ENCODE measurements at regions not wholly inside any gene's neighbourhood (a gene's known extent, or its start where the extent isn't known, plus 50 kb on each side); places are given as distances from the start of the nearest gene placed in this dataset.
A peak's percentile ranks its signal among the peaks of the same experiment; 100 is the strongest.

- H3K27ac Mint-ChIP-seq: no peak overlapping the region
- H3K27me3 Mint-ChIP-seq: no peaks in the 10 kb centered on the region
- H3K4me1 Mint-ChIP-seq: peaks cover 2 to 8% (median 4%) of the 10 kb centered on the region in 3 donors
- no peaks in the 10 kb centered on the region for H3K9me3 Mint-ChIP-seq
- no peak overlapping the region for H3K4me3 Mint-ChIP-seq
- peaks cover 24% of the 10 kb centered on the region for H3K36me3 Mint-ChIP-seq
Observed at GRCh38 chr5:94045839-94046782, 304.7 kb upstream of the POU5F2 start.

- H3K27ac Mint-ChIP-seq: no peak overlapping the region
- H3K27me3 Mint-ChIP-seq: no peaks in the 10 kb centered on the region
- no peaks in the 10 kb centered on the region for H3K9me3 Mint-ChIP-seq
- peaks cover 2 to 6% (median 4%) of the 10 kb centered on the region in 3 donors for H3K4me1 Mint-ChIP-seq
- H3K4me3 Mint-ChIP-seq: no peak overlapping the region
- peaks cover 21% of the 10 kb centered on the region for H3K36me3 Mint-ChIP-seq
Observed at GRCh38 chr5:94043311-94043710, 301.9 kb upstream of the POU5F2 start.

- H3K9me3 Mint-ChIP-seq: no peaks in the 10 kb centered on the region
- no peak overlapping the region for H3K4me3 Mint-ChIP-seq
- H3K27me3 Mint-ChIP-seq: no peaks in the 10 kb centered on the region
- peaks cover 0 to 4% (median 3%) of the 10 kb centered on the region in 3 donors for H3K4me1 Mint-ChIP-seq
- no peak overlapping the region for H3K27ac Mint-ChIP-seq
- peaks cover 15% of the 10 kb centered on the region for H3K36me3 Mint-ChIP-seq
Observed at GRCh38 chr5:94040591-94041148, 299.3 kb upstream of the POU5F2 start.

DNA sequence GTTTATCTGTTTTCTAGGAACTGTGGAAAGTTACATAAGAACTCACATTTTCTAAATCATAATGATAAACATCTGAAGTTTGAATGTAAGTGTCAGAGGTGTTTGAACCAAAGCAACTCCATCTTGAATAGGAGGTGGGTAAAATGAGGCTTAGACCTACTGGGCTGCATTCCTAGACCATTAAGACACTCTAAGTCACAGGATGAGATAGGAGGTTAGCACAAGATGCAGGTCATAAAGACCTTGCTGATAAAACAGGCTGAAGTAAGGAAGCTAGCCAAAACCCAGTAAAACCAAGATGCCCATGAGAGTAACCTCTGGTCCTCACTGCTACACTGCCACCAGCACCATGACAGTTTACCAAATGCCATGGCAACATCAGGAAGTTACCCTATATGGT lies 297.7 kb upstream of the POU5F2 start:
- H3K4me1 Mint-ChIP-seq: peaks cover 0 to 3% (median 2%) of the 10 kb centered on the region in 3 donors
- peaks cover 12% of the 10 kb centered on the region for H3K36me3 Mint-ChIP-seq
- H3K27me3 Mint-ChIP-seq: no peaks in the 10 kb centered on the region
- peak overlapping the region in 1 of 3 donors; percentile 63 for H3K27ac Mint-ChIP-seq
- H3K4me3 Mint-ChIP-seq: no peak overlapping the region
- H3K9me3 Mint-ChIP-seq: peaks cover 0 to 2% (median 0%) of the 10 kb centered on the region in 3 donors

DNA sequence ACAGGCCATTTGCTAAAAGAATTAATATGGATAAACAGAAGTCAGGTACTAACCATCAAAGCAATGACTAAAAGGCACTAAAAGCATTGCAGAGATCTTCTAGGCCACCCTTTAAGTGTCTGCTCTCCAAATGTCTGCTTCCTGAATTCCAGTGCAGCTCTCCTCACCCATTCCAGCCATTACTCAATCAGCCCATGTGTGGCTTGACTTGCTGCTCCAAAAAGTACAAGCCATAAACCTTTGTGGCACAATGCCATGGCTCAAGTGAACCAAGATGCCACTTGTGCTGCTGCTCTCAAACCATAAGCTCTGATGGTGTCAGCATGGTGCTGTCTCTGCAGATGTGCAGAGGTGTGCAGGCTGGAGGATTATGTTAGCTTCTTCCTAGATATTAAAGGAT lies 290.2 kb upstream of the POU5F2 start:
- Mint-ChIP-seq H3K4me3 (no peak overlapping the region), H3K27me3 (no peaks in the 10 kb centered on the region), H3K4me1 (no peaks in the 10 kb centered on the region), H3K36me3 (peaks cover 25% of the 10 kb centered on the region), H3K27ac (no peak overlapping the region), H3K9me3 (peaks cover 0 to 2% (median 0%) of the 10 kb centered on the region in 3 donors)

DNA sequence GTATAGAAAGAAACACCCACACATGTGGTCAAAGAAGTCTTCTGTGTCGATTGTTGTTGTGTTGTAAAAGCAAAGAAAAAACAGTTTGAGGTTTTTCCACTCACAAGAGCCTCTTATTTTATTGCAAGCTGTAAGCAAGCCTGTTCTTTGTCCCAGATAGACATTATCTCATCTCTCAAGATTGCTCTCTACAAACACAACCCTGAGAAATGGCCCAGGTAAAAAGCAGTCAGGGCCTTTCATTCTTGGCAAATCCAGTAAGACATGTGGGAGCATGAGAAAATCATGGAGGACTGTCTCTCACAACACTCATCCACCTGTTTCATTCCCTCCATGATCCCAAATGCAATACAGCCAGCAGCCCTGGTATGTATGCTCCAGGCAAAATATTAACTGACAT lies 286.6 kb upstream of the POU5F2 start:
- Mint-ChIP-seq H3K36me3 (peaks cover 25% of the 10 kb centered on the region), H3K27me3 (no peaks in the 10 kb centered on the region), H3K9me3 (no peaks in the 10 kb centered on the region), H3K27ac (no peak overlapping the region), H3K4me3 (no peak overlapping the region), H3K4me1 (peaks cover 13 to 15% (median 13%) of the 10 kb centered on the region in 3 donors)

DNA sequence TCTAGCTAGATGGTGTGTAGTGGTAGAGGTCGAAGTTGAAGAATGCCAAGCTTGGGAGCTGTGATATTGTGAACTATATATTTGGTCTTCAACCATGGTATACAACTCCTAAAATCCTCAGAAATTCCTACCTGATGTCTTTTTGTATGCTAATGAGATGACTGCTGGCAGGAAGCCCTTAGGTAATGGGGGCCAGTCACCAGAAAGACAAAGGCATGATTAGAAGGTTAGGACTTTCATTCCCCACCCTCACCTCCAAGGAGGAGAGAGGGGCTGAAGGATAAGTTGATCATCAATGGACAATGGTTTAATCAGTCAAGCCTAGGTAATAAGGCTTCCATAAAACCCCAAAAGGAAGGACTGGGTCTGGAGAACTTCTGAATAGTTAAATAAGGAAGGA lies 285.7 kb upstream of the POU5F2 start:
- Mint-ChIP-seq H3K27ac (no peak overlapping the region), H3K4me1 (peaks cover 13 to 21% (median 14%) of the 10 kb centered on the region in 3 donors), H3K4me3 (no peak overlapping the region), H3K27me3 (no peaks in the 10 kb centered on the region), H3K9me3 (no peaks in the 10 kb centered on the region), H3K36me3 (peaks cover 21% of the 10 kb centered on the region)

DNA sequence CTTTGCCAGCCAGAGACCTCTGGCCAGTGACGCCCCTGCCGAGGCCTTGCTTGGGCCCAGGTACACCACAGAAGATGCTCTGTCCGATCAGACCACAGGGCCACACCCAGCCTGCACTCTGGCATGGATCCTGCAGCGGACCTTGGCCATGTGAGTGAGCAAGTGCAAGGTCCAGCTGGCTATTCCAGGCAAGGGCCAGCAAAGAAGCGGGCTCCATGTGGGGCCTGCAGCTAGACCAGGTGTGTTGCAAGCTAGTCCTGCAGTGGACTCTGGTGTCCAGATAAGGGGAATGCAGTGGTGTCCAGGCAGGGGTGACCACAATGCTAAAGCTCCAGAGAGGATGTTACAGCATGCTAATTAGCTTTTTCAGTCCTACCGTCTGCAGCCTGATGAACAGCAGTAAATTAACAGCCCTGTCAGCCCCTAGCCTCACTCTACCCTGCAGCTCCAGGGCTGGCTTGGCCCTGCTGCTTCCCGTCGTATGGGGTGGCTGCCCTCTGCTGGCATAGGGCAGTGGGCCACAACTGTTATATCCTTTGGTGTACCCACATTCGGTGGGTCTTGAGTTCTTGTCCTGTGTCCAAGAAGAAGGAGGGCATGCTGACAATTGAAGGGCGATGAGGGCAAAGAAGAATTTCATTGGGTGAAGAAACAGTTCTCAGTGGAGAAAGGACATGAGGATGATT lies 284.5 kb upstream of the POU5F2 start:
- peaks cover 21% of the 10 kb centered on the region for H3K36me3 Mint-ChIP-seq
- H3K27ac Mint-ChIP-seq: no peak overlapping the region
- peaks cover 13 to 21% (median 14%) of the 10 kb centered on the region in 3 donors for H3K4me1 Mint-ChIP-seq
- peaks cover 0 to 1% (median 0%) of the 10 kb centered on the region in 3 donors for H3K9me3 Mint-ChIP-seq
- H3K27me3 Mint-ChIP-seq: no peaks in the 10 kb centered on the region
- no peak overlapping the region for H3K4me3 Mint-ChIP-seq

DNA sequence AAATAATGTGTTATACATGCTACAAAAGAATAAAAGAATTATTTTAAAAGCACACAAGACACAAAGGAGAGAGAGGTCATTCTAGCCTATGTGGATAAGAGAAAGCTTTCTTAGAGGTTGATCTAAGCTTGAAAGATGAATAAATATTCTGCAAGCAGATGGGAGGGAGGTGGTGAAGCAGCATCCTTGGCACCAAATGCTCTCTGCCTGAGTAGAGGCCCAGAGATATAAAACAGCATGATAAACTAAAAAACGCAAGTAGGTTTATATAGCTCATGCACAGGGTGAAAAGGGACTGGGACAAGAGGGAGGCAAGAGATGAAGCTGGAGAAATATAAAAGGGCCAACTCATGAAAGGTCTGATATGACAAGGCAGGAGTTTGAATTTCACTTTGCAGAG lies 283.2 kb upstream of the POU5F2 start:
- Mint-ChIP-seq H3K36me3 (peaks cover 29% of the 10 kb centered on the region), H3K4me1 (peaks cover 13 to 21% (median 14%) of the 10 kb centered on the region in 3 donors), H3K27ac (no peak overlapping the region)

DNA sequence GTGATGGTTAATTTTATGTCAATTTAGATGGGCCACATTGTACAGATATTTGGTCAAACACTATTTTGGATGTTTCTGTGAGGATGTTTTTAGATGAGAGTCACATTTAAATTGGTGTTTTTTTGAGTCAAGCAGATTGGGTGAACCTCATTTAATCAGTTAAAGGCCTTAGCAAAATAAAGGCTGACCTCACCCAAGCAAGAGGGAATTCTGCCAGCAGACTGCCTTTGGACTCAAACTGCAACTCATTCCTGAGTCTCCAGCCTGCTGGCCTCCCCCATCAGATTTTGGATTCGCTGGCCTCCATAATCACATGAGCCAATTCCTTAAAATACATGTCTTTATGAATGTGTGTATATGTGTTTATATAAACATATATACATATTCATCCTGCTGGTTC lies 282.7 kb upstream of the POU5F2 start:
- Mint-ChIP-seq H3K9me3 (peaks cover 3 to 10% (median 7%) of the 10 kb centered on the region in 3 donors), H3K27me3 (no peaks in the 10 kb centered on the region), H3K4me1 (peaks cover 13 to 21% (median 14%) of the 10 kb centered on the region in 3 donors), H3K36me3 (peaks cover 32% of the 10 kb centered on the region), H3K27ac (no peak overlapping the region), H3K4me3 (no peak overlapping the region)

More for the DNA sequence above, 283.2 kb upstream of the POU5F2 start:
- peaks cover 0 to 7% (median 6%) of the 10 kb centered on the region in 3 donors for H3K9me3 Mint-ChIP-seq
- no peak overlapping the region for H3K4me3 Mint-ChIP-seq
- H3K27me3 Mint-ChIP-seq: no peaks in the 10 kb centered on the region

DNA sequence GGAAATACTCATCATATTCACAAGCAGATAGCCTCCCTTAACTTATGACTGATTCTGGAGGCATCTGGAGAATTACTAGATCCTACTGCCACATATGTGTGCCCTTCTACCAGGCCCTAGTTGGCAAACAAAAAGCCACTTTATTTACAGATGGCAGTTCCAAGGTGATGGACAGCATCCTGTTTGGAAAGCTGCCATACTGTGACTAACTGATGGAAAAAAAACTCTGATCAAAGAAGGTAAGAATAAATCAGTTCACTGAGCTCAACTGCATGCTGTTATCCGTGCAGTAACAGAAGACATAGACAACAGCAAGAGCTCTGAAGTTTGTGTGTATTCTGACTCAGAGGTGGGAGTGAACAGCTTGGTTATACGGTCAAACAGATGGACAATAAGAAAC lies 279.8 kb upstream of the POU5F2 start:
- Mint-ChIP-seq H3K4me1 (peaks cover 13 to 21% (median 18%) of the 10 kb centered on the region in 3 donors), H3K27ac (no peak overlapping the region), H3K36me3 (peaks cover 54% of the 10 kb centered on the region), H3K9me3 (peaks cover 7 to 28% (median 13%) of the 10 kb centered on the region in 3 donors), H3K4me3 (no peak overlapping the region), H3K27me3 (no peaks in the 10 kb centered on the region)

DNA sequence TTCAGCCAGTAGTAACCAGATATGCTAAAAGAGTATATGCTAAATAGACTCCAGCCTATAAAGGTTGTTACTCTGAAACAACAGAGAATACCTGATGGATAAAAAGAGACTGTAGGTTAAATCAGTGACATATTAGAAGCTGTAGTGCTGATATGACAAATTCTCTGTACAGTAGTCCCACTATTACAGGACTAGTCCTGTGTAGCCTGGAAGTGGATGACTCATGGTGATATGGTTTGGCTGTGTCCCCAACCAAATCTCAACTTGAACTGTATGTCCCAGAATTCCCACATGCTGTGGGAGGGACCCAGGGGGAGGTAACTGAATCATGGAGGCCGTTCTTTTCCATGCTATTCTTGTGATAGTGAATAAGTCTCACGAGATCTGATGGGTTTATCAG lies 276.2 kb upstream of the POU5F2 start:
- Mint-ChIP-seq H3K27me3 (no peaks in the 10 kb centered on the region), H3K4me1 (peaks cover 0 to 4% (median 2%) of the 10 kb centered on the region in 3 donors), H3K27ac (no peak overlapping the region), H3K36me3 (peaks cover 62% of the 10 kb centered on the region), H3K4me3 (no peak overlapping the region), H3K9me3 (peaks cover 9 to 44% (median 18%) of the 10 kb centered on the region in 3 donors)

DNA sequence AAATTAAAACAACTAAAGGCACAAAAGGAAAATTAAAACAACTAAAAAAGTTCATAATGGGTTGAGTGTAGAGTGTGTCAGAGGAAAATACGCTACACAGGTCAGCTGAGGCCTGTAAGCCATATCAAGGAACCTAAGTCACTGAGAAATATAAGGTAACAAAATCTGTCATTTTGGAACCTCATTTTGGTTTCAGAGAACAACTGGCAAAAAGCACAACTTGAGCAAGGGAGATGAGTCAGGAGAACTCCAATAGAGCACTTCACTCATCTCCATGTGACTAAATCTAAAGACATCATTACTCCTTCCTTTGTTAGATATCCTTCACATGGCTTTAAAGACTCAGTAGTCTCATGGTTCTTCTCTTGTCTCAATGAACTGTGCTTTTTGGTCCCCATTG lies 269.4 kb upstream of the POU5F2 start:
- Mint-ChIP-seq H3K9me3 (peaks cover 3 to 14% (median 5%) of the 10 kb centered on the region in 3 donors), H3K27ac (no peak overlapping the region), H3K36me3 (peaks cover 29% of the 10 kb centered on the region), H3K4me1 (no peaks in the 10 kb centered on the region), H3K4me3 (no peak overlapping the region), H3K27me3 (no peaks in the 10 kb centered on the region)

- Mint-ChIP-seq H3K9me3 (no peaks in the 10 kb centered on the region), H3K4me3 (no peak overlapping the region), H3K36me3 (peaks cover 17% of the 10 kb centered on the region), H3K27me3 (no peaks in the 10 kb centered on the region), H3K27ac (no peak overlapping the region), H3K4me1 (no peaks in the 10 kb centered on the region)
Observed at GRCh38 chr5:94009161-94009560, 267.8 kb upstream of the POU5F2 start.

GRCh38 chr5:93998951-93999455 lies 257.6 kb upstream of the POU5F2 start:
- peaks cover 15% of the 10 kb centered on the region for H3K36me3 Mint-ChIP-seq
- H3K27ac Mint-ChIP-seq: no peak overlapping the region
- no peaks in the 10 kb centered on the region for H3K27me3 Mint-ChIP-seq

More at GRCh38 chr5:93998951-93999455, 257.6 kb upstream of the POU5F2 start:
- Mint-ChIP-seq H3K4me1 (peaks cover 0 to 18% (median 15%) of the 10 kb centered on the region in 3 donors), H3K9me3 (peaks cover 0 to 13% (median 6%) of the 10 kb centered on the region in 3 donors), H3K4me3 (no peak overlapping the region)

All from IgD-negative memory B cell (primary cell).